ENCODE measurements at regions not wholly inside any gene's neighbourhood (a gene's known extent, or its start where the extent isn't known, plus 50 kb on each side); places are given as distances from the start of the nearest gene placed in this dataset.

- no peak for TF ChIP-seq POLR2A (IDR thresholded peaks at IDR 0.05)
- TF ChIP-seq, protein P1, sequence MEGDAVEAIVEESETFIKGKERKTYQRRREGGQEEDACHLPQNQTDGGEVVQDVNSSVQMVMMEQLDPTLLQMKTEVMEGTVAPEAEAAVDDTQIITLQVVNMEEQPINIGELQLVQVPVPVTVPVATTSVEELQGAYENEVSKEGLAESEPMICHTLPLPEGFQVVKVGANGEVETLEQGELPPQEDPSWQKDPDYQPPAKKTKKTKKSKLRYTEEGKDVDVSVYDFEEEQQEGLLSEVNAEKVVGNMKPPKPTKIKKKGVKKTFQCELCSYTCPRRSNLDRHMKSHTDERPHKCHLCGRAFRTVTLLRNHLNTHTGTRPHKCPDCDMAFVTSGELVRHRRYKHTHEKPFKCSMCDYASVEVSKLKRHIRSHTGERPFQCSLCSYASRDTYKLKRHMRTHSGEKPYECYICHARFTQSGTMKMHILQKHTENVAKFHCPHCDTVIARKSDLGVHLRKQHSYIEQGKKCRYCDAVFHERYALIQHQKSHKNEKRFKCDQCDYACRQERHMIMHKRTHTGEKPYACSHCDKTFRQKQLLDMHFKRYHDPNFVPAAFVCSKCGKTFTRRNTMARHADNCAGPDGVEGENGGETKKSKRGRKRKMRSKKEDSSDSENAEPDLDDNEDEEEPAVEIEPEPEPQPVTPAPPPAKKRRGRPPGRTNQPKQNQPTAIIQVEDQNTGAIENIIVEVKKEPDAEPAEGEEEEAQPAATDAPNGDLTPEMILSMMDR (IDR thresholded peaks at IDR 0.05) = no peak
These were observed 98.4 kb downstream of the C1orf94 start for GRCh38 chr1:34275150-34275549.

All from right lobe of liver (tissue), 4 donors.